GM19328 (cell line): ENCODE measurements at regions not wholly inside any gene's neighbourhood (a gene's known extent, or its start where the extent isn't known, plus 50 kb on each side); places are given as distances from the start of the nearest gene placed in this dataset.

ENCODE experiments used
- ATAC-seq: cut with Tn5 transposase; IDR thresholded peaks from one replicate; pipeline ENCODE4 v1.9.1; 2021; ENCODE audit warnings: mild to moderate bottlenecking, moderate library complexity; ENCODE audit not compliant: unreplicated experiment

GRCh38 chr17:45677770-45678169 lies 106.3 kb upstream of the CRHR1 start:
- ATAC-seq: no peak

- ATAC-seq: no peak
Observed at GRCh38 chr17:45679426-45679825, 104.7 kb upstream of the CRHR1 start.

DNA sequence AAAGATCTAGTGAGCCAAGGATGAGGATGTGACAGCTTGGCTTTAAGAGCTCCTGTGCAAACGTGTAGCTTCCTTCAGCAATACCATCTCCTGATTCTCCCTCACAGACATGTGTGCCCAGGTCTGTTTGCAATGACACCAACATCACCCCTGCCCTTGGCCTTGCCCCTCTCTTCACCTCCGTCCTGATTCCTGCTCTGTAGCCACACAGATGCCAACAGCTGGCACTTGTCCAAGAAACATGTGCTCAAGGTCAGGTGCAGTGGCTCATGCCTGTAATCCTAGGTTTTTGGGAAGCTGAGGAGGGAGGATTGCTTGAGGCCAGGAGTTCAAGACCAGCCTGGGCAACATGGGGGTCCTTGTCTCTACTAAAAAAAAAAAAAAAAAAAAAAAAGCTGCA lies 103.8 kb upstream of the CRHR1 start:
- no peak for ATAC-seq

DNA sequence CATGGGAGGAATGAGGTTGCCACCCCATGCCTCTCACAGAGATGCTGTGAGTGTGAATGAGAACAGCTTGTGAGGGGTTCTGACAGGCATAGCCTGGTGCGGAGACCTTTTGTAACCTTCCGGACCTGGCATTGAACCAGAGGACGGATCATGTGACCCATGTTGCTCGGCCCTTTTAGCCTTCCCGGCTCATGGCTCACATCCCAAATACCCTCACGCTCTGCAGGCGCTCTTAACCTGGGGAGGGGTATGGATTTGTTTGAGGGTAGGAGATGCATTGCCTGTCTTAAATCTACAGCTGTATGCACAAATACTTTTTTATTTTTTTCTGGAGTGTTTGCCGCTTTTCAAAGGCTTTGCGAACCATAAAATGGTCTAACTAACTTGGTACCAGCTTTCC lies 102.4 kb upstream of the CRHR1 start:
- no peak for ATAC-seq

DNA sequence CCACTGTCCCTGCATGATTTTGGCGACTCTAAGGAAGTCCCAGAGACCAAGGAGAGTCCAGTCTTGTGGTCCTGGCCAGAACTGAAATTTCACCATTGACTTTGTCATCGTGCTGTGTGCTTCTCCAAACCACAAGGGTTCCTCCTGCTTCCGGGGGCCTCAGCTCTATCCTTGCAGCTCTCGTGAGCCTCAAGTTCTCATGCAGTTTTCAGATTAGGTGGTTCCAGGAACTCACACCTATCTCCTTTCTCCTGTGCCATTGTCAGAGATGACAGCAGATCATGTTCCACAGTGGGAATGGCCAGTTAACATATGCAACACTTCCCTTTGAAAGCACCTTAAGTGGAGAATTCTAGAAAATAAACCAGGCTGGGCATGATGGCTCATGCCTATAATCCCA lies 97.9 kb upstream of the CRHR1 start:
- ATAC-seq: no peak

DNA sequence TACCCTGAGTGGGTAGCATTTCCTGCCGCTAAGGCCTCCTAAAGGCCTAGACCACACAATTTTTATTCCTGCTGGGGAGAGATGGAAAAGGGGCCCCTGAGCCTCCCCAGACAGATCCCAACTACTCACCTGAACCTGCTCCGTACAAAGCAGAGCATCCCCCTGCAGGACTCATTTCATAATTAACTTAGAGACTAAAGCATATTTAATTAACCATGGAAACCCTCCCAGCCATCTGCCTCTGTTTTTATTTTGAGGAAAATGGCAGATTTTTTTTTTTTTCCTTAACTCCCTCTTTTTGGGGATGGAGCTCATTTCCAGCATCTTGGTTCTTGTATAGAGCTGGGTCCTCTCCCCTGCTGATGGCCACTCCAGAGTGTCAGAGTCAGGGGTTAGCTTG lies 96.5 kb upstream of the CRHR1 start:
- ATAC-seq: no peak

- no peak for ATAC-seq
Observed at GRCh38 chr17:45688353-45688752, 95.8 kb upstream of the CRHR1 start.

DNA sequence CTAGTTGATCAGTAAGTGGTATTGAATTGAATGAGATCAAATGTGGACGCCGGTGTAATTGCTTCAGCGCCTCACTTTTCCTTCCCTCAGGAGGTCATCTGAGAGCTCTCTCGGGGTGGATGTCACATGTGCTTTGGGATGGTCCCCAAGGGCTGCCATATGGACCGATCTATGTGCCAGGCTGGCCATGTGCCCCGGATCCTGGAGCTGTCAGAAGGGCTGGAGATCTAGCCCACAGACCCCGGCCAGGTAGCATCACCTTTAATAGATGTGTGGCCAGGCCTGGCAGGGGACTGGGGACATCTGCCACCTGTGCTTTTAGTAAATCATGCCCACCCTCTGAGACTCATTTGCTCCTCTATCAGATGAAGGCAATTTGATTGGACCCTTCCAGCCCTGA lies 95.3 kb upstream of the CRHR1 start:
- no peak for ATAC-seq

GRCh38 chr17:45689451-45689850 lies 94.7 kb upstream of the CRHR1 start:
- no peak for ATAC-seq

GRCh38 chr17:45690625-45691275 lies 93.4 kb upstream of the CRHR1 start:
- no peak for ATAC-seq

GRCh38 chr17:45692661-45693060 lies 91.5 kb upstream of the CRHR1 start:
- ATAC-seq: no peak

GRCh38 chr17:45693792-45694191 lies 90.3 kb upstream of the CRHR1 start:
- ATAC-seq: no peak

DNA sequence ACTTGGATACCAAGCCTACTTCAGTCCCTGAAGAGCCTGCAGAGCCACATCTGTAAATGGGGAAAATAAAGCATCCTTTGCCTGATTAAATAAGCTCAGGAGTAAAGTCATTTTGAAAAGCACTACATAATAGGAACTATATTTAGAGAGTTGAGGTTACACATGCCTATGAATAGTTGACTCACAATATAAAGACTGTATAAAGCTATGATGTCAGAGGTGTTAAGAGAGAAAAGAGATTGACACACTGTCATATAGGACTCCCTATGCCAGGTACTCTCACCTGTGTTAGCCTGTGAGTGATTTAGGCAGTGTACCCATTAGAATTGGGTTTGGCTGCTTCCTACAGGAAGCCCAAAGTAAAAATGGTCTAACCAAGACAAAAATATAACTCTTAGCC lies 87.7 kb upstream of the CRHR1 start:
- ATAC-seq: no peak

- no peak for ATAC-seq
Observed at GRCh38 chr17:45697076-45697475, 87.0 kb upstream of the CRHR1 start.

DNA sequence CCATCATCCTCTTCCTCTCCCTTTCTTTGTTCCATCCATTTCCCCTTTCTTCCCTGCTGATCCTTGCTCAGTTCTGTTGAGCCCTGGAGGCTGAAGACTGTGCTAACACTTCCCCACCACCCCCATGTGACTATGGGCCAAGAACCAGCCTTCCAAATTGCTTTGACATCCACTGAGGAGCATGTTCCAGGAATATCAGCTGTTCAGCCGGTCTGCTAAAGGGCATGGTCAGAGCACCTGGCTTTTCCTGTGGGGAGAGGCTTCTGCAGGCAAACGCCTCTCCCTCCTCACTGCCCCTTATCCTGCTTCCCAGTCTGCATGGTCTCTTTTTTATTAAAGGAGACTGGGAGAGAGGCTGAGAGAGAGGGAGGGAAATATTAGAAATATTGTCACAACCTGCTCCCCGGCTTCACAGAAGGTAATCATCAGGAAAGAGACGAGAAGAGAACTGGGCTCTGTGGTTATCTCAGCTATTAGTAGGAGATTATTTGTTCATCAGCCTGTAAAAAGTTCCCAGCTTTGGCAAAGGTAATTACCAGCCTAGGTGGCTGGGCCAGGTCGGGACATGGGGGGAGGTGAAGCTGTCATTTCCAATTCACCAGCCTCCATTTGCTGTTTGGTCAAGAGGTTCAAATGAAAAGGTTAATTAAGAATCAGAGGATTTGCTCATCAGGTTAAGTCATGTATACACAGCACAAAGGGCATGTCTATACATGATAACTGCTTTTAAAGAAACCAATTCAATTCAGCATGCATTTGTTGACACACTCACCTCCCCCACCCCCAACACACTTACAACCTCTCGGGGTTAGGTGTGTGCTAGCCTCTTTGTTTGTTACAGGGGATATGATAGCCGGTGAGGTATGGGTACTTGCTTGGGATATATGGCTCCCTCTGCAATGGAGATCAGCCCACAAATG lies 83.7 kb upstream of the CRHR1 start:
- no peak for ATAC-seq

DNA sequence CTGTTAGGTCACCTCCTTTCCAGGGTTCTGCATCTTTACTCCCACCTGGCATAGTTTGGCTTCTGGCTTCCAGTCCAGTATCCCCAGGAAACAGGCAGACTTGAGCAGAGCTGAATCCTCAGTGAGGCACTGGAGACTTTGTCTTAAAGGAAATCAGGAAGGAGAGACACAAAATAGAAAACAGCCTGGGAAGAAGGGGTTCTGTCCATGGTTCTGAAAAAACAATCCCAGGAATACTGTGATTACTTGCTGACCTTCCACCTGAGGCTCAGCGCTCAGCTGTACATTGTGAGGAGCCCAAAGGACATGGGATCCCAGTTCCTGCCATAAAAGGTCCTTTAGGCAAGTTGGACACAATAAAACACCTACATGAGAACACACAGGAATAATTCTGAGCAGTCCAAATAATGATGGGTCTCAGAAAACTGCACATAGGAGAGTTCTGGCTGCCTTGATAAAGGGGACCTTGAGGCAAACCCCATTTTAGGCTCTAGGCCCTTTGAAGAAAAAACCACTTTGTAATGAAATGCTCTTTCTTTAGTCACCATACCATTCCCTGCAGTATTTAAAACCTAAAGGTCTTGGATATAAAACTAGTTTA lies 81.4 kb upstream of the CRHR1 start:
- ATAC-seq: no peak

DNA sequence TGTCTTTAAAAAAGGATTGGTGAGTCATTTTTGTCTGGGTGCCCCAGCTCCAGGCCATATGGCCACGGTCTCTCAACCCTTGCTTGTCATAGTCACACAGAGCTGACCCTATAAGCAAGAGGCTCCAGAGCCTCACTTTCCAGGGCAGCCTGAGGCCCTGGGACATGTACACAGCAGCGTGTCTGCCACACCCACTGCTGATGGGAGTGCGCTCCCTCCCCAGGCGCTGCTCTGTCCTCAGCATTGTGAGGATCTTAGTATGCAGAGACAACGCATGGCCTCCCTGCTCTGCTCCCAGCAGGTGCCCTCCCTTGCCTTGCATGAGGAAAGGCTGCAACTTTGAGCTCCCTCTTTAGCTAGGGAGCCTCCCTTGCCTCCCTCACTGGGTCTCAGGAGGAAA lies 80.8 kb upstream of the CRHR1 start:
- no peak for ATAC-seq

- no peak for ATAC-seq
Observed at GRCh38 chr17:45703806-45704205, 80.3 kb upstream of the CRHR1 start.

DNA sequence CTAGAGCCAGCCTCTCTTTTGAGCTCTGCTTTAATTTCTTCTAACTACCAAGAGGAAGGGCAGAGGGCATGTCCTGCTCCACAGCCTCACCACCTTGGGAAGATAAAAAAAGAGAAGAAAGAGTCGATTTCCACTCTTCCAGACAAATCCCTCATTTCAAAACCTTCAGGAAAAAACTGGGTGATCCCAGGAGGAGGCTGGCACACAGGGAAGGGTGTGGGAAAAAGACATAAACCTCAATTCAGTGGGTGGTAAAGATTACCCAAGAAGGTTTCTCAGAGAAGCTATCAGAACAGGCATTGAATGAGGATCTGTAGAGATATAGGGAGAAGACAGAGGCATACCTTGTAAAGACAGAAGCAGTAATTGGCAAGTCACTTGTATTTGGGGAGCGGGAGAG lies 79.9 kb upstream of the CRHR1 start:
- no peak for ATAC-seq

DNA sequence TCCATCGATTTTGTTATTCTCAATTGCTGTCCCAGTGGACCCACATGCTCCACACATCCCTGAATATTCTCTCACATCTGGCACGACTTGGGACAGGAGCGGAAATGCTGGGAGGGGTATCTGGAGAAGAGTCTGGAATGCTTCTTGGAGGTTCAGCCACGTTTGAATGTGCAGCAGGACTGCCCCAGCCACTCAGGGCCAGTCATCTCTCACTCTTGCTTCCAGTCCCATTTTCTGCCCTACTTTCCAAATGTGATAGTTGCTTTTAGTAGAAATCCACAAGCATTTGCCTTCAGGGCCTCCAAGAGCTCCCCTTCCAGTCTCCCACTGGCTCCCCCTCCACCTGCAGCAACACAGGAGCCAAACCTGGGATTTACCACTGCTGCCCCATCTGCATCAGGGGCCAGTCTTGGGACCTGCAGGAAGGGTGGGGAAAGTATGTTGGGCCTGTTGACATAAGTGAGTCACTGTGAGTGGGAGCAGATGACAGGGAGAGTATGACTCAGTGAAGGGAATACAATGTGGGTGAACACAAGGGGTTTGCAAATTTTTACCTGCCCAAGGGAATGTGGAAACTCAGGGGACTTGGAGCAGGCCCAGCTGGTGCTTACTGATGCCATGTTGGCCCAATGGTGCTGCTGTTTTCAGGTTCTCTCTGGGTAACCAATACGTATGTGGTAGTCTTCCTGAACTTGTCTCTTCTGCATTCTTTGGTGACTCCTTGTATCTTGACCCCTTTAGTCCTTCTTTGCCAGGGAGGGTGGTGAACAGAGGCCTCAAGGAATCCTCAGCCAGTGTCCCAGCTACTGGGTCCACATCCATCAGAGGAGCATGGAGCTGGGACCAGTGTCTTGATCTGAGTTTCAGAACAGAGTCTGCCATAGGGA lies 78.8 kb upstream of the CRHR1 start:
- no peak for ATAC-seq

DNA sequence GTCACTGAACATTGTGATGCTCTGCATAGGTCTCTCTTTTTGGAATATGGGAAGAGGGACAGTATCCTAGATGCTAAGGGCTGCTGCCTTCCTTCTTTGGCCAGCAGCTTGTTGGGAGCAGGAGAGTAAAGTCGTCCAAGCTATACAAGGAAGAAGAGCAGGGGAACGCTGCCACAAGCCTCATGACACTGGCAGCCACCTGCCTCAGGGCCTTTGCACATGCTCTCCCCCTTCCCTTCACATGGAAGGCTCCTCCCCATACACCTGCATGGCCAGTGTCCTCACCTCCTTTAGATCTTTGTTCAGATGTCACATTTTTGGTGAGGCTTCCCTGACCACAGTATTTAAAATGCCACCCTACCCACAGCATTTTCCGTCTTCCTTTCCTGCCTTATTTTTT lies 78.1 kb upstream of the CRHR1 start:
- no peak for ATAC-seq
